KOPT-K1 (cell line): ENCODE measurements at regions not wholly inside any gene's neighbourhood (a gene's known extent, or its start where the extent isn't known, plus 50 kb on each side); places are given as distances from the start of the nearest gene placed in this dataset.

Experiments
- H3K27ac ChIP-seq: fragments of 200-600 bp; sonication (generic); 2 replicates; pipeline ENCODE4 v1.5.1; 2016; ENCODE audit warnings: antibody characterized with exemption, mild to moderate bottlenecking, low read depth, low read length; ENCODE audit not compliant: poor library complexity, severe bottlenecking
- H3K36me3 ChIP-seq: fragments of 200-600 bp; sonication (generic); 2 replicates; pipeline ENCODE4 v1.5.1; 2017; ENCODE audit warnings: antibody characterized with exemption, mild to moderate bottlenecking, low read length, moderate library complexity; ENCODE audit not compliant: insufficient read depth
- H3K9me3 ChIP-seq: fragments of 200-600 bp; sonication (generic); 2 replicates; pipeline ENCODE4 v1.5.1; 2017; ENCODE audit warnings: antibody characterized with exemption, low read length, mild to moderate bottlenecking; ENCODE audit not compliant: insufficient read depth, poor library complexity, severe bottlenecking

DNA sequence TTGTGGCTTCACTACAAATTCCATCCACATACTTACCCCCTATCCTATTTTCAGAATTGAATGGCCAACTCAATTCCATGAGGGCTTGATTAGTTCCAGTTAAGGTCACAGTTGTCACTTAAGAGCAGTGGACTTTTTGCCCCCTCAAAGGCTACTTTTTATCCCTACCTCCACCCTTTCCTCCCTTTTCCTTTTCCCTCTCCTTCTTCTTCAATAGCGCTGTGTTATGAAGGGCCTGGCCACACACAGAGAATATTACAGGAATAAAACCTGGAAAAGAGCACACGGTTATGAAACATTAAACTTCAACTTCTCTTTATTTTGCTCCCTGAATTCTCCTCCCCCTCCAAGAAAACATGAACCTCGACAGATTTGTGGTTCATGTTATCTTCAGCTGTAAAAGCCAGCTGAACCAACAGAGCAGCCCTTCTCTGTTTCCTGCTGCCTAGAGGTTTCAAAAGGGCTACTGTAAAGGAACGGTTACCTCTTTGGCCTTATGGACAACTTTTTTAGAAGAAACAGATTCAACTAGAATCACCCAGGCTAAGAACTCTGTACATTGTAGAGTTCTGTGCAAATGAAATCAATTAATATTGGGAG, 87.0 kb upstream of the RPL34 start:
- H3K27ac ChIP-seq, result peak overlapping the region; percentile 65
- no peaks in the 10 kb centered on the region for H3K9me3 ChIP-seq
- H3K36me3 ChIP-seq, result no peaks in the 10 kb centered on the region

DNA sequence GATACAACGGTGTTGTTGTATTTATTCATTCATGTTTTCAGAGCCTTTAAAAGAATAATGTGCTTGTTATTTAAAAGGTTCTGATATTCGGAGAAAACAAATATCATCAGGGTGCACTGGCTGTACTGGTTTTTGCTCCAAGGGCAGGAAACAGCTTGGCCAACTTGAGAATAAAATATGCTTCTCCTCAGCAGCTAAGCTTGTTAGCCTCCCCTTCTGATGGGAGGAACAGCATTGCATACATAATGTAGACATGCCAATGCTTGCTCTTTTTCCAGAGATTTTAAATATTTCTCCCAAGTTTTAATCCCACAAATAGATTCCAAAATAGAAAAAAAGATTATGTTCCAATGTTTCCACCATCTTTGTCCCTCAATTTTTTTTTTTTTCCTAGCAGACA, 87.6 kb upstream of the RPL34 start:
- Histone ChIP-seq H3K9me3 (no peaks in the 10 kb centered on the region), H3K27ac (peak overlapping the region; percentile 65)

DNA sequence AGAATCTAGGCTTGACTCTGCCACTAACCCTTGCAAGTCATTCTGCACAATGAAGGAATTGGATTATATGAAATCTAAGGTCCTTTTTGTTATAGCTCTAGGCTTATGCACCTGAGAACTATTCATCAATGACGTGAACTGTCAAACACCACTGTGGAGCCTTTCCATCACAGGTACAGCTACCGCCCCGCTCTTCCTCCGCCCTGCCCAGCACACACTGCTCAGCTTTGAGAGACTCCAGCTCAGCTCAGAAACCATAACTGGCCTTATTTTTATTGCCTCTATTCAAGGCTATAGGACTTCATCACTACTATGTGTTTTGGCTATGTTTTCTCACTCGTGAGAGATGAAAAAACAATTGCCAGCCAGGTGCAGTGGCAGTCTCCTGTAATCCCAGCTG, 88.2 kb upstream of the RPL34 start:
- H3K36me3 ChIP-seq, result no peaks in the 10 kb centered on the region
- H3K9me3 ChIP-seq, result no peaks in the 10 kb centered on the region
- peak overlapping the region; percentile 65 for H3K27ac ChIP-seq

More for the DNA sequence above, 87.6 kb upstream of the RPL34 start:
- H3K36me3 ChIP-seq, result no peaks in the 10 kb centered on the region

DNA sequence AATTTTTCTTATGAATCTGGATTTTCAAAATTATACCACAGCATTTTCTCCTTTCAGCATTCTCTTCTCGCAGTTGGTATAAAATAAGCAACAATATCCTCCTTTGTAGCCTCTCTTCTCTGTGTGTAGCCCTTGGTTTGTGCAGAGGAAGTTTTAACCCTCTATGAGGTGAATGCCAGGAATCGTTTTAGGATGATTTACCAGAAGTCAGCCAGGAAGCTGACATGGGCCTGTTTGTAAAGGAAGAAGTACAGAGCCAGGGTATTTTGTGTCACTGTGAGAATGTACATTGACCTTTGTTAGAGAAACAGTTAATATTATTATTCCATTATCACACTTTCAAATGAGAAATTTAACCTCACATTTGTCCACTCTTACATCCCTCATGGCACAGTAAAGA, 88.9 kb upstream of the RPL34 start:
- Histone ChIP-seq H3K36me3 (no peaks in the 10 kb centered on the region), H3K27ac (peak overlapping the region; percentile 65), H3K9me3 (no peaks in the 10 kb centered on the region)

DNA sequence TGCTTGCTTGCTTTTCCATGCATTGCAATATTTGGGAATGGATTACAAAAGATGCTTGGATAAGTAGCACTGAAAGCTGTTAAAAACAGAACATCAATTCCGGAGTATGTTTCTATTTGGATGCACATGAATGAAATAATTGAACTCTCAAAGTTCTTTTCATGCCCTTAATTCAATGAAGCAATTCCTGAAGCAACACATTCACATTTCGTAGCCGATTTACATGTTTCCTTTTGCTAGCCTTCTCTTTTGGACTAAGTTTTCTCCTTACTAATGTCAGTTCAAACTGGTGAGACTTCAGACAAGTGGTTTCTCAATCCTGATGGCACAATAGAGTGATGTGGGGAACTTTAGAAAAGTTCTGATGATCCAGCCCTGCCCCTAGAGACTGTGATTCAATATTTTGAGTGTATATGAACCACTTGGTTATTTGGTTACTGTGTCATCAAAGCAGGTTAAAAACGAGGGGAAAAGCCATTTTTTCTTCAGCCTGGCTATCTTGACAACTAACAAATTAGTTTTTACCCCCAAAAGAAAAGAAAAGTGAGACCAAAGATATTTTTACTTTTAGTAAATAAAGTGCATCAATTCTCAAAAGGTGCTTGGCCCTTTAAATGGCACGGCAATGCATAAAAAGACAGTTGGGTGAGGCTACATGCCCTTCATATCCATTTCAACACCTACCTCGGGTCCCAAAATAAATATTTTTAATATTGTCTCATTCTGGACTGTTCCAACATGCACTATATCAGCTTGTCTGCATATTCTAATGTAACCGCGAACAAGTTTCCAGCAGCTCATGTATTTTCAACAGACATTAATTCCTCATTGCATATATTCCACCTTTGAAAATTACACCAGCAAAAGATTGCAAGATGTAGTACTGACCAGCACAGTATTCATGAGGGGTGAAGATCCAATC, 90.1 kb upstream of the RPL34 start:
- H3K27ac ChIP-seq, result peak overlapping the region; percentile 65
- H3K36me3 ChIP-seq, result no peaks in the 10 kb centered on the region
- H3K9me3 ChIP-seq, result peaks cover 5% of the 10 kb centered on the region

DNA sequence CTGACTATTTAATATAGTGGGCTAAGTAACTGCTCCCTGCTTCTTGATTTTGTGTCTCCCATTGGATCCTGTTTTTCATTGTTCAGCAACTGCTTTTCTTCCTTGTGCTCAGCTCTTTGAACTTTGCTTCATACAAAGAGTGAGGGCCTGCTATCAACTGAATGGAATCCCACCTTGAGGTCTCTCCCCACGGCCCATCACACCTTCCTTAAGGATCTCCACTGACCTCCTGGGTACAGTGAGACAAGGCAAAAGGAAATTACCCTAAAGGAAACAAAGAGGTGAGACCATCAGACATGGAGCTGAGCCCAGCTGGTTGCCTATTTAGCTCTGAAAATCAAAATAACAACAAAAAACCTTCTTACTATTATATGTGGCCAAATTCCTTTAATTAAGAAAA, 91.3 kb upstream of the RPL34 start:
- Histone ChIP-seq H3K36me3 (no peaks in the 10 kb centered on the region), H3K9me3 (peaks cover 15% of the 10 kb centered on the region), H3K27ac (peak overlapping the region; percentile 85)

DNA sequence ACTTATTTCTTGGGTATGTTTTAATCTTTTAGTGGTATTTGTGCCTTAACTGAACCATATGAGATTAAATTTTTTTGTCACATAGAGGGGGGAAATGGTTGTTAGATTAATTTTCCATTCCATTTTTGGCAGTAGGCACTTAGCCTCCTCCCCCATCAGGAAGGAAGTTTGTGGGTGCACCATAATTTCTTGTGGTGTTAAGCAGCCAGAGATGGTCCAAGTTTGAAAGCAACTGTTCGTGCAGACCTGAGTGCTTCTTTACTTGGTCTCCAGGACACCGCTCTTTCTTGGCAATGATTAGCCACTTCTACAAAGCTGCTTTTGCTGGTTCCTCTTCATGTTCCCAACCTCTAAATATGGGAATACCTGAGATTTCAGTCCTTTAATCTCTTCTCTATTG, 92.7 kb upstream of the RPL34 start:
- peak overlapping the region; percentile 85 for H3K27ac ChIP-seq
- no peaks in the 10 kb centered on the region for H3K36me3 ChIP-seq
- H3K9me3 ChIP-seq, result peaks cover 15% of the 10 kb centered on the region

DNA sequence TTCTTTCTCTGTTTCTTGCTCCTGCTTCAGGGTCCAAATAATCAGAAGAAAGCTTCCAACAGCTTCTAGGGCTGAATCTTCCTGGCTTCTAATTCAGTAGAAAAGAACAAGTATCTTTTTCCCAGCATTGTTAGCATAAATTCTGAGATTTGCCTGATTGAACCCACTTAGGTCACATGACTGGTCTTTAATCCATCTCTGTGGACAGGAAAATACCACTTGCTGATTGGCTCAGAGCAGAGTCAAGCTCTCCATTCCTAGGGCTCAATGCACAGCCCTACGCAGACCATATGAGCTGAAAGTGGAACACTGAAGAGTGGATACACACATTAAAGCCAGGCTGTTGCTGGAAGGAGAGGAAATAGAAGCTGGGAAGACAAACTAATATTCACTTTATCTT, 99.6 kb upstream of the RPL34 start:
- no peaks in the 10 kb centered on the region for H3K36me3 ChIP-seq
- no peak overlapping the region for H3K27ac ChIP-seq
- peaks cover 15% of the 10 kb centered on the region for H3K9me3 ChIP-seq

DNA sequence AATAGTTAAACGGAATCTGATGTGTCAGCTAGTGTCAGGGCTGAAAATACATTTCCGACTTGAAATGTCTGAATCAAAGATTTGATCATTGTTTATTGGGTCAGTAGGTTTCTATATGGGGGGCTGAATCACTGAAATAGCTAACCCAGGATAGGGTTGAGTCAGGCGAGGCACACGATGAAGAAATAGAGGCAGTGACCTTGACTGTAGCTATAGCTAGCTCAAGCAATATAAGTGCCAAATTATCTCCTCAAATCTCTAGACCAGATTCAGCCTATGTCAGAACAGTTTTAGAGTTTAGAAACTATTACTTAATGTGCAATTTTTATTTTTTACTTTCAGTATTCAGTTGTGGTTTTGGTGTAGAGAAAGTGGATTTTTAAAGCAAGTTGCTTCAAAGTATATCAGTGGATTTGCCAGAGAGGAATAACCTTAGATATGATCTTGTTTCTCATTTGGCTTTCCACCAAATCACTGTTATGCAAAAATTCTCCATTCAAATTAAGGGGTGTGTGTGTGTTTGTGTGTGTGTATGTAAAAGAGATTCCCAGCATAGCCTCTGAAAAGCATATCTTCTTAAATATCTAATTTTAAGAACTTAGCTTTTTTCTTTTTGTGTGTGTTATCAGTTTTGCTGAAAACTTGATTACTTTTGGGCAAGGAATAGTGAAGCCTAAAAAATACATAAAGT, 100.3 kb upstream of the RPL34 start:
- Histone ChIP-seq H3K27ac (peak overlapping the region; percentile 7), H3K36me3 (no peaks in the 10 kb centered on the region), H3K9me3 (peaks cover 7% of the 10 kb centered on the region)

DNA sequence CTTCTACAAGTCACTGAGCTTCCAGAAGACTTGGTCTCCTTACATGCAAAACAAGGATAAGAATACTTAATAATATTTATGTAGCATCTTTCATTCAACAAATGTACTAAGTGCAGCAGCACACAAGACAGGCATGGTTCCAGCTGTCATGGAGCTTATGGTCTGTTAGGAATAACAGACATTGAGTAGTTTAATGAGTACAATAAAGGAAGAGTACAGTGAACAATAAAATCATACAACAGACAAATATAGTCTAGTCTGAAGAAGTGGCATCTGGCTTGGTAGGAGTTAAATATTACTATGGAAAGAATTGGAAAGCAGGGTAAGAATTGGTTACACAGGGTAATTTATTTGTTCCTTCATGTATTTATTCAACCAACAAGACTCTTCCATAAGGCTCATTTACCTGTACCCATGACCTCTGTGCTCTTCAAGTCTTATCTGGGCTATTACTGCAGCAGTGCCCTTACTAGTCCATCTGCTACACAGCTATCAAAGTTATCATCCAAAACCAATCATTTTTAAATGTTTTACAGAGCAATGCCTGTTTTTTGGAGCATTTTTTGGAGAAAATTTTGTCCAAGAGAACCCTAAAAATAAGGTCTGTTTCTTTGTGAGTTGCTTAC, 101.1 kb upstream of the RPL34 start:
- peak overlapping the region; percentile 7 for H3K27ac ChIP-seq
- no peaks in the 10 kb centered on the region for H3K36me3 ChIP-seq

DNA sequence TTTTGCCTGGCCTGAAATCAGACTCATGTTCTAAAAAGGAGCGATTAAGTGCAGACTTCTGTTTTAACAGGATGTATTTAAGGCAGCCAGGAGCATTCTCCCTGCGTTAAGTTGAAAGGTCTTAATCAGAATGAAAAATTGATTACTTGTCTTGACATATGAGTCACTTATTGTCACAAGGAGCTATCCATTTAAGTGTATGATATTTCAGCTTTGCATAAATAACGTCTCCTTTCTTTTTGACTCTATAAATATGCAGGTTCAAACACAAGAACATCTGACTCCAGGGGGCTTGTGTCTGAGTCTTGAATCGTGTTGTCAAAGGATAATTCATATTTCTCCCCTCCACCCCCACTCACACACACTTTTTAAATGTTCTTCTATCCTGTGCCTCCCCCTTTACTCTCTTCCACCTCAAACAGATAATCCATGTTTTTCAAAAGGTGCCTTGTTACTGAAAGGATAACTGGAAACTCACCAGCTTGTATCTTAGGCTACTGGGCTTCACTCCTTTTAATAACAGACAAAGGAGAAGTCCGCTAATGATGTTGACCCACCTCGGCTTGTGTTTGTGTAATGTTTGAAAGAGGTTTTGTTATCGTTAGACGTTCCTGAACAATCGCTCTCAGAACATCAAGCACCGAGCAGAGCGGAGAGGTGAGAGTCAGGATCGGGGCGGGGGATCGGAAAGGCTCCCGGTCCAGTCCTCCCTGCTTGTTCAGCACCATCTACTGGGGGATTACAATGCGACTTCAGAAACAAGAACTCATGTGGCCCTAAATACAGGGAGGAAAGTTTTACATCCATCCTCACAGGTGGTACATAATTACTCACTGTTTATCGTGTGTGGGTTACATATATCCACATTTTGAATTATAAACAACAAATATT, 107.5 kb upstream of the RPL34 start:
- Histone ChIP-seq H3K27ac (peak overlapping the region; percentile 12), H3K9me3 (no peaks in the 10 kb centered on the region), H3K36me3 (no peaks in the 10 kb centered on the region)

More for the DNA sequence above, 101.1 kb upstream of the RPL34 start:
- H3K9me3 ChIP-seq, result peaks cover under 1% of the 10 kb centered on the region

DNA sequence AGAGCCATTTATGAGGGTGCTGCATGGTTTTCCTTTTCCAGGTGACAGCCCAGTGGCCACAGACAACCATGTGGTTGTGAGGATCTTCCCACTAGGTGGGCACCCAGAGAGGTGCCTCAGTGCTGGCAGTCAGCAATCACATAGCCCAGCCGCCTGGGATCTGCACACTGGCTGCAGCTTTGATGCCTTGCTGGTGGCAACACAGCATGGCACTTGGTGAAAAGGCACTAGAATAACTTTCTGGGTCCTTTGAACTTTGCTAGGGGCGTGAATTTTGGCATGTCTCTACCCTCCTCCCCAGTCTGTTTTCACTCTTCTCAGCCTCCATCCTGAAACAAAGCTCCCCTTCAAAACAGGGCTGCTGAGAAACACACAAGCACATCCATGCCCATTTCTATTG, 108.8 kb upstream of the RPL34 start:
- Histone ChIP-seq H3K36me3 (no peaks in the 10 kb centered on the region), H3K9me3 (no peaks in the 10 kb centered on the region), H3K27ac (peak overlapping the region; percentile 17)

DNA sequence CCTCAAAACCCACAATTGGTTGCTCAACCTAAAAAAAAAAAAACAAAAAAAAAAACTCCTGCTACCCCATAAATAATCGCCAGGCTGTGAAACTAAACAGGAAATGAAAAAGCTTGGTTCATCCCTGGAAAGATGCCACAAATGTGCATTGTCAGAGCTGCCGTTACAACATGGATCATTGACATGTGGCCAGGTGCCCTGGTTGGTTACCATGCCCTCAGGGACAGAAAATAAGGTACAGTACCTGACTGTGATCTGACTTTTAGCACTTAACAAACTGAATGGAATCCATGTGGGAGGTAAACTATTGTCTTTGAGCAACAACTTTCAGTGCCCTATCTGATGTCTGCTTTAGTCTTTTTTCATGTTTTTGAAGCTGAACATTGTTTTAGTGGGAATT, 118.0 kb upstream of the RPL34 start:
- no peak overlapping the region for H3K27ac ChIP-seq
- H3K36me3 ChIP-seq, result no peaks in the 10 kb centered on the region
- peaks cover 26% of the 10 kb centered on the region for H3K9me3 ChIP-seq

DNA sequence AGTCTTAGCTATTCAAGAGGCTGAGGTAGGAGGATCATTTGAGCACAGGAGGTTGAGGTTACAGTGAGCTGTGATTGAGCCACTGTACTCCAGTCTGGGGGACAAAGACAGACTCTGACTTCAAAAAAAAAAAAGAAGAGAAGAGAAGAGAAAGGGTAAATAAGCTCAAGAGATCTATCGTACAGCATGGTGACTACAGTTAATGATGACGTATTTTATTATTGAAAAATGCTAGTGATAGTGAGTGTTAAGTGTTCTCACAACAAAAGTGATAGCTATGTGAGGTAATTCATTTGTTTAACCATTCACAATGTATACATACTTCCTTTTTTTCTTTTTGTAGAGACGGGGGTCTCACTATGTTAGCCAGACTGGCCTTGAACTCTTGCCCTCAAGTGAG, 121.5 kb upstream of the RPL34 start:
- peaks cover 35% of the 10 kb centered on the region for H3K9me3 ChIP-seq
- H3K36me3 ChIP-seq, result no peaks in the 10 kb centered on the region
- H3K27ac ChIP-seq, result no peak overlapping the region
